ENCODE measurements at regions not wholly inside any gene's neighbourhood (a gene's known extent, or its start where the extent isn't known, plus 50 kb on each side); places are given as distances from the start of the nearest gene placed in this dataset.

GRCh38 chr9:99360026-99360425, 137.9 kb downstream of the SEC61B start:
- intact Hi-C loops (cut with DNase I): no loop called here
- DNase-seq (ENCODE audit: low spot score): no peak

GRCh38 chr9:99361817-99362216, 139.7 kb downstream of the SEC61B start:
- no peak for DNase-seq (ENCODE audit: low spot score)
- intact Hi-C loops (cut with DNase I): no loop called here

- no peak for DNase-seq (ENCODE audit: low spot score)
- intact Hi-C loops (cut with DNase I): no loop called here
These were observed 140.2 kb downstream of the SEC61B start for GRCh38 chr9:99362321-99362720.

- intact Hi-C loops (cut with DNase I): no loop called here
These were observed 141.4 kb downstream of the SEC61B start for GRCh38 chr9:99363509-99363908.

GRCh38 chr9:99365233-99365980, 143.3 kb downstream of the SEC61B start:
- DNase-seq (ENCODE audit: low spot score): no peak
- intact Hi-C loops (cut with DNase I): no loop called here

More at GRCh38 chr9:99363509-99363908, 141.4 kb downstream of the SEC61B start:
- no peak for DNase-seq (ENCODE audit: low spot score)

- intact Hi-C loops (cut with DNase I): no loop called here
- peak; percentile 68 for DNase-seq (ENCODE audit: low spot score)
These were observed 144.1 kb downstream of the SEC61B start for GRCh38 chr9:99366183-99366582.

GRCh38 chr9:99366621-99367020, 144.5 kb downstream of the SEC61B start:
- no peak for DNase-seq (ENCODE audit: low spot score)
- intact Hi-C loops (cut with DNase I): no loop called here

- peak; percentile 88 for DNase-seq (ENCODE audit: low spot score)
- intact Hi-C loops (cut with DNase I): loop anchor here (2.0 kb wide), 1 partner anchor 76 kb away; no protein-coding TSS in a partner anchor
These were observed 146.6 kb downstream of the SEC61B start for GRCh38 chr9:99368341-99369326.

- intact Hi-C loops (cut with DNase I): loop anchor here (2.0 kb wide), 1 partner anchor 75 kb away; no protein-coding TSS in a partner anchor
- DNase-seq (ENCODE audit: low spot score): peak; percentile 72
These were observed 147.2 kb downstream of the SEC61B start for GRCh38 chr9:99369327-99369722.

GRCh38 chr9:99370376-99370775, 148.3 kb downstream of the SEC61B start:
- DNase-seq (ENCODE audit: low spot score): peak; percentile 12
- intact Hi-C loops (cut with DNase I): no loop called here

- no peak for DNase-seq (ENCODE audit: low spot score)
- intact Hi-C loops (cut with DNase I): no loop called here
These were observed 149.3 kb downstream of the SEC61B start for GRCh38 chr9:99371376-99371775.

GRCh38 chr9:99373912-99374311, 151.8 kb downstream of the SEC61B start:
- intact Hi-C loops (cut with DNase I): no loop called here

GRCh38 chr9:99374793-99375192, 152.7 kb downstream of the SEC61B start:
- intact Hi-C loops (cut with DNase I): no loop called here
- no peak for DNase-seq (ENCODE audit: low spot score)

More at GRCh38 chr9:99373912-99374311, 151.8 kb downstream of the SEC61B start:
- no peak for DNase-seq (ENCODE audit: low spot score)

- intact Hi-C loops (cut with DNase I): no loop called here
- no peak for DNase-seq (ENCODE audit: low spot score)
These were observed 153.4 kb downstream of the SEC61B start for GRCh38 chr9:99375481-99375880.

- intact Hi-C loops (cut with DNase I): no loop called here
- no peak for DNase-seq (ENCODE audit: low spot score)
These were observed 156.0 kb downstream of the SEC61B start for GRCh38 chr9:99377790-99378775.

- intact Hi-C loops (cut with DNase I): no loop called here
- no peak for DNase-seq (ENCODE audit: low spot score)
These were observed 161.5 kb downstream of the SEC61B start for GRCh38 chr9:99383536-99383935.

- no peak for DNase-seq (ENCODE audit: low spot score)
- intact Hi-C loops (cut with DNase I): no loop called here
These were observed 163.1 kb downstream of the SEC61B start for GRCh38 chr9:99385215-99385614.

GRCh38 chr9:99385814-99386279, 163.8 kb downstream of the SEC61B start:
- no peak for DNase-seq (ENCODE audit: low spot score)
- intact Hi-C loops (cut with DNase I): no loop called here

GRCh38 chr9:99387431-99387830, 165.3 kb downstream of the SEC61B start:
- intact Hi-C loops (cut with DNase I): no loop called here
- DNase-seq (ENCODE audit: low spot score): no peak

All from cardiac septum (tissue), 1 donor.